NCI-H187 (cell line): ENCODE measurements at regions not wholly inside any gene's neighbourhood (a gene's known extent, or its start where the extent isn't known, plus 50 kb on each side); places are given as distances from the start of the nearest gene placed in this dataset.
"Not testable (repeated sequence)": the region's sequence is repeated elsewhere in the genome, so short reads cannot be mapped to it uniquely, and the experiment has no call there.

Experiments
- DNase-seq, 2 experiments: peaks; one replicate each; lab custom pipeline; 2025; lab: John Stamatoyannopoulos, UW

- DNase-seq, result peak in 1 of 2 experiments; percentile 19
These were observed 277.4 kb downstream of the NKX6-1 start for GRCh38 chr4:84221704-84222103.

- DNase-seq, result no peak
These were observed 278.1 kb downstream of the NKX6-1 start for GRCh38 chr4:84220990-84221389.

GRCh38 chr4:84219656-84220055 lies 279.4 kb downstream of the NKX6-1 start:
- DNase-seq, result no peak

- no peak for DNase-seq
These were observed 281.1 kb downstream of the NKX6-1 start for GRCh38 chr4:84218031-84218430.

- DNase-seq, result no peak
These were observed 283.9 kb downstream of the NKX6-1 start for GRCh38 chr4:84215217-84215616.

GRCh38 chr4:84206226-84206625 lies 292.9 kb downstream of the NKX6-1 start:
- not testable (repeated sequence) for DNase-seq

GRCh38 chr4:84189144-84189543 lies 309.9 kb downstream of the NKX6-1 start:
- DNase-seq, result no peak

GRCh38 chr4:84179409-84179808 lies 319.7 kb downstream of the NKX6-1 start:
- DNase-seq, result no peak

- no peak for DNase-seq
These were observed 321.1 kb downstream of the NKX6-1 start for GRCh38 chr4:84177831-84178542.

GRCh38 chr4:84176016-84176415 lies 323.1 kb downstream of the NKX6-1 start:
- DNase-seq, result no peak

GRCh38 chr4:84171871-84172270 lies 327.2 kb downstream of the NKX6-1 start:
- no peak for DNase-seq

- no peak for DNase-seq
These were observed 331.5 kb downstream of the NKX6-1 start for GRCh38 chr4:84167564-84167963.

GRCh38 chr4:84167093-84167492 lies 332.0 kb downstream of the NKX6-1 start:
- no peak for DNase-seq

GRCh38 chr4:84166486-84166885 lies 332.6 kb downstream of the NKX6-1 start:
- no peak for DNase-seq

- no peak for DNase-seq
These were observed 334.9 kb downstream of the NKX6-1 start for GRCh38 chr4:84164201-84164600.

GRCh38 chr4:84159762-84160161 lies 339.3 kb downstream of the NKX6-1 start:
- DNase-seq, result no peak

GRCh38 chr4:84158670-84159069 lies 340.4 kb downstream of the NKX6-1 start:
- no peak for DNase-seq

GRCh38 chr4:84151574-84151973 lies 347.5 kb downstream of the NKX6-1 start:
- DNase-seq, result no peak

- DNase-seq, result no peak
These were observed 348.9 kb downstream of the NKX6-1 start for GRCh38 chr4:84150177-84150576.

GRCh38 chr4:84147831-84148230 lies 351.3 kb downstream of the NKX6-1 start:
- DNase-seq, result no peak

GRCh38 chr4:84146300-84146959 lies 352.7 kb downstream of the NKX6-1 start:
- no peak for DNase-seq

- no peak for DNase-seq
These were observed 353.9 kb downstream of the NKX6-1 start for GRCh38 chr4:84145176-84145575.

GRCh38 chr4:84126911-84127310 lies 372.2 kb downstream of the NKX6-1 start:
- peak; percentile 60 to 72 for DNase-seq
